Omental fat pad (tissue), 3 donors: ENCODE measurements at regions not wholly inside any gene's neighbourhood (a gene's known extent, or its start where the extent isn't known, plus 50 kb on each side); places are given as distances from the start of the nearest gene placed in this dataset.

Experiments
- ATAC-seq: fragments of 150-250 bp; one replicate; pipeline ENCODE4 v1.9.1; 2016; ENCODE audit warnings: mild to moderate bottlenecking, moderate library complexity; ENCODE audit not compliant: low FRiP score
- DNase-seq: peaks from one replicate; pipeline ENCODE4 v3.0.0-alpha.2; 2019; ENCODE audit warnings: low spot score
- CTCF ChIP-seq, 3 donors: fragments of 450-650 bp; IDR thresholded peaks; one replicate each; pipeline ENCODE4 v1.5.1; 2016 to 2017; ENCODE audit warnings: antibody characterized with exemption in 3 of 3, mild to moderate bottlenecking in 3 of 3, moderate library complexity in 2 of 3

GRCh38 chr14:43471595-43471994, 1035.5 kb downstream of the FSCB start:
- DNase-seq = no peak
- TF ChIP-seq CTCF (IDR thresholded peaks at IDR 0.05) = no peak
- ATAC-seq = no peak

- TF ChIP-seq CTCF (IDR thresholded peaks at IDR 0.05) = no peak
- no peak for ATAC-seq
- no peak for DNase-seq
These were observed 1042.1 kb downstream of the FSCB start for GRCh38 chr14:43464968-43465367.

- no peak for ATAC-seq
- DNase-seq = no peak
- no peak for TF ChIP-seq CTCF (IDR thresholded peaks at IDR 0.05)
These were observed 1057.8 kb downstream of the FSCB start for GRCh38 chr14:43449291-43449690.

GRCh38 chr14:43438056-43438455, 1069.0 kb downstream of the FSCB start:
- no peak for TF ChIP-seq CTCF (IDR thresholded peaks at IDR 0.05)
- DNase-seq (no peak), ATAC-seq (no peak)

- ATAC-seq = no peak
- no peak for TF ChIP-seq CTCF (IDR thresholded peaks at IDR 0.05)
- no peak for DNase-seq
These were observed 1088.8 kb downstream of the FSCB start for GRCh38 chr14:43418324-43418723.

- DNase-seq (no peak), ATAC-seq (no peak)
- TF ChIP-seq CTCF (IDR thresholded peaks at IDR 0.05) = no peak
These were observed 1094.0 kb downstream of the FSCB start for GRCh38 chr14:43413084-43413483.

GRCh38 chr14:43411841-43412240, 1095.2 kb downstream of the FSCB start:
- ATAC-seq (no peak), DNase-seq (no peak)
- TF ChIP-seq CTCF (IDR thresholded peaks at IDR 0.05) = no peak
